Activated naive CD8-positive, alpha-beta T cell treated with anti-CD3 and anti-CD28 coated beads for 36 hours (primary cell): ENCODE measurements at regions not wholly inside any gene's neighbourhood (a gene's known extent, or its start where the extent isn't known, plus 50 kb on each side); places are given as distances from the start of the nearest gene placed in this dataset.
"Not testable (repeated sequence)": the region's sequence is repeated elsewhere in the genome, so short reads cannot be mapped to it uniquely, and the experiment has no call there.

ENCODE experiments used
- DNase-seq: peaks from one replicate; pipeline ENCODE4 v3.0.0; 2021
- H3K27ac Mint-ChIP-seq: one replicate; pipeline ENCODE4 v1.8.0; 2022; ENCODE audit warnings: mild to moderate bottlenecking, moderate library complexity, mixed read lengths
- H3K27me3 Mint-ChIP-seq: one replicate; pipeline ENCODE4 v1.8.0; 2022; ENCODE audit warnings: mild to moderate bottlenecking, mixed read lengths
- H3K36me3 Mint-ChIP-seq: one replicate; pipeline ENCODE4 v1.8.0; 2021; ENCODE audit warnings: mild to moderate bottlenecking, mixed read lengths
- H3K4me1 Mint-ChIP-seq: one replicate; pipeline ENCODE4 v1.8.0; 2021; ENCODE audit warnings: mixed read lengths
- H3K4me3 Mint-ChIP-seq: one replicate; pipeline ENCODE4 v1.8.0; 2022; ENCODE audit warnings: mild to moderate bottlenecking, moderate library complexity, mixed read lengths
- H3K9me3 Mint-ChIP-seq: one replicate; pipeline ENCODE4 v1.8.0; 2022; ENCODE audit warnings: mixed read lengths

- Mint-ChIP-seq H3K36me3 (no peaks in the 10 kb centered on the region), H3K27ac (no peak overlapping the region), H3K27me3 (no peaks in the 10 kb centered on the region), H3K4me3 (no peak overlapping the region), H3K9me3 (no peaks in the 10 kb centered on the region), H3K4me1 (no peaks in the 10 kb centered on the region)
- DNase-seq: no peak
These were observed 1526.3 kb downstream of the BRD1 start for GRCh38 chr22:48301421-48301820.

- Mint-ChIP-seq H3K36me3 (no peaks in the 10 kb centered on the region), H3K9me3 (no peaks in the 10 kb centered on the region), H3K4me3 (no peak overlapping the region), H3K4me1 (no peaks in the 10 kb centered on the region), H3K27ac (no peak overlapping the region), H3K27me3 (no peaks in the 10 kb centered on the region)
- DNase-seq: no peak
These were observed 1526.8 kb downstream of the BRD1 start for GRCh38 chr22:48300877-48301276.

- no peak overlapping the region for H3K27ac Mint-ChIP-seq
- no peaks in the 10 kb centered on the region for H3K36me3 Mint-ChIP-seq
- H3K9me3 Mint-ChIP-seq: no peaks in the 10 kb centered on the region
- H3K27me3 Mint-ChIP-seq: no peaks in the 10 kb centered on the region
- no peak for DNase-seq
- H3K4me1 Mint-ChIP-seq: no peaks in the 10 kb centered on the region
- H3K4me3 Mint-ChIP-seq: no peak overlapping the region
These were observed 1527.9 kb downstream of the BRD1 start for GRCh38 chr22:48299801-48300200.

GRCh38 chr22:48299124-48299523 lies 1528.5 kb downstream of the BRD1 start:
- Mint-ChIP-seq H3K9me3 (no peaks in the 10 kb centered on the region), H3K27me3 (no peaks in the 10 kb centered on the region), H3K27ac (no peak overlapping the region), H3K4me3 (no peak overlapping the region), H3K4me1 (no peaks in the 10 kb centered on the region), H3K36me3 (no peaks in the 10 kb centered on the region)
- DNase-seq: no peak

GRCh38 chr22:48297296-48297695 lies 1530.4 kb downstream of the BRD1 start:
- DNase-seq: no peak
- Mint-ChIP-seq H3K27me3 (no peaks in the 10 kb centered on the region), H3K9me3 (peaks cover 3% of the 10 kb centered on the region), H3K4me1 (no peaks in the 10 kb centered on the region), H3K4me3 (no peak overlapping the region), H3K27ac (no peak overlapping the region), H3K36me3 (no peaks in the 10 kb centered on the region)

GRCh38 chr22:48289954-48290353 lies 1527.5 kb downstream of the TBC1D22A start:
- peaks cover 11% of the 10 kb centered on the region for H3K9me3 Mint-ChIP-seq
- not testable (repeated sequence) for H3K27me3 Mint-ChIP-seq, H3K4me1 Mint-ChIP-seq, H3K27ac Mint-ChIP-seq, H3K4me3 Mint-ChIP-seq, H3K36me3 Mint-ChIP-seq, DNase-seq

- Mint-ChIP-seq H3K27ac (no peak overlapping the region), H3K4me3 (no peak overlapping the region), H3K27me3 (no peaks in the 10 kb centered on the region), H3K9me3 (peaks cover 8% of the 10 kb centered on the region), H3K4me1 (no peaks in the 10 kb centered on the region), H3K36me3 (no peaks in the 10 kb centered on the region)
- DNase-seq: no peak
These were observed 1526.0 kb downstream of the TBC1D22A start for GRCh38 chr22:48288376-48288940.

GRCh38 chr22:48287031-48287430 lies 1524.6 kb downstream of the TBC1D22A start:
- DNase-seq: no peak
- H3K9me3 Mint-ChIP-seq: peaks cover 6% of the 10 kb centered on the region
- H3K4me3 Mint-ChIP-seq: no peak overlapping the region
- no peak overlapping the region for H3K27ac Mint-ChIP-seq
- H3K27me3 Mint-ChIP-seq: no peaks in the 10 kb centered on the region
- no peaks in the 10 kb centered on the region for H3K36me3 Mint-ChIP-seq
- H3K4me1 Mint-ChIP-seq: no peaks in the 10 kb centered on the region

- Mint-ChIP-seq H3K4me1 (no peaks in the 10 kb centered on the region), H3K27me3 (peaks cover 17% of the 10 kb centered on the region), H3K36me3 (no peaks in the 10 kb centered on the region), H3K27ac (no peak overlapping the region), H3K4me3 (no peak overlapping the region), H3K9me3 (peaks cover 3% of the 10 kb centered on the region)
- no peak for DNase-seq
These were observed 1522.2 kb downstream of the TBC1D22A start for GRCh38 chr22:48284671-48285070.

- Mint-ChIP-seq H3K9me3 (peaks cover 3% of the 10 kb centered on the region), H3K27ac (no peak overlapping the region), H3K4me1 (no peaks in the 10 kb centered on the region), H3K27me3 (peaks cover 25% of the 10 kb centered on the region), H3K36me3 (no peaks in the 10 kb centered on the region), H3K4me3 (no peak overlapping the region)
- DNase-seq: no peak
These were observed 1520.4 kb downstream of the TBC1D22A start for GRCh38 chr22:48282804-48283203.

- no peak for DNase-seq
- Mint-ChIP-seq H3K36me3 (no peaks in the 10 kb centered on the region), H3K27me3 (peaks cover 30% of the 10 kb centered on the region), H3K27ac (no peak overlapping the region), H3K4me3 (no peak overlapping the region), H3K9me3 (peaks cover 3% of the 10 kb centered on the region), H3K4me1 (no peaks in the 10 kb centered on the region)
These were observed 1517.0 kb downstream of the TBC1D22A start for GRCh38 chr22:48279461-48279756.

- no peak overlapping the region for H3K27ac Mint-ChIP-seq
- H3K36me3 Mint-ChIP-seq: no peaks in the 10 kb centered on the region
- H3K4me3 Mint-ChIP-seq: no peak overlapping the region
- H3K9me3 Mint-ChIP-seq: peaks cover 3% of the 10 kb centered on the region
- no peak for DNase-seq
- no peaks in the 10 kb centered on the region for H3K4me1 Mint-ChIP-seq
- peaks cover 30% of the 10 kb centered on the region for H3K27me3 Mint-ChIP-seq
These were observed 1516.4 kb downstream of the TBC1D22A start for GRCh38 chr22:48278620-48279460.

- H3K9me3 Mint-ChIP-seq: peaks cover 3% of the 10 kb centered on the region
- H3K27ac Mint-ChIP-seq: no peak overlapping the region
These were observed 1515.6 kb downstream of the TBC1D22A start for GRCh38 chr22:48277868-48278581.

GRCh38 chr22:48276994-48277867 lies 1514.8 kb downstream of the TBC1D22A start:
- H3K9me3 Mint-ChIP-seq: peaks cover 3% of the 10 kb centered on the region
- H3K36me3 Mint-ChIP-seq: no peaks in the 10 kb centered on the region
- H3K4me3 Mint-ChIP-seq: no peak overlapping the region
- no peak overlapping the region for H3K27ac Mint-ChIP-seq
- no peak for DNase-seq
- H3K27me3 Mint-ChIP-seq: peaks cover 30% of the 10 kb centered on the region
- H3K4me1 Mint-ChIP-seq: no peaks in the 10 kb centered on the region

More at GRCh38 chr22:48277868-48278581, 1515.6 kb downstream of the TBC1D22A start:
- Mint-ChIP-seq H3K36me3 (no peaks in the 10 kb centered on the region), H3K4me3 (no peak overlapping the region), H3K4me1 (no peaks in the 10 kb centered on the region), H3K27me3 (peaks cover 30% of the 10 kb centered on the region)
- DNase-seq: no peak

- Mint-ChIP-seq H3K4me1 (no peaks in the 10 kb centered on the region), H3K9me3 (no peaks in the 10 kb centered on the region), H3K27ac (no peak overlapping the region), H3K27me3 (peaks cover 17% of the 10 kb centered on the region), H3K36me3 (no peaks in the 10 kb centered on the region), H3K4me3 (no peak overlapping the region)
- no peak for DNase-seq
These were observed 1513.0 kb downstream of the TBC1D22A start for GRCh38 chr22:48275412-48275811.
